ENCODE measurements at regions not wholly inside any gene's neighbourhood (a gene's known extent, or its start where the extent isn't known, plus 50 kb on each side); places are given as distances from the start of the nearest gene placed in this dataset.

GRCh38 chr7:113402005-113402404, 283.7 kb upstream of the SMIM30 start (continued):
- TF ChIP-seq USF1 (IDR thresholded peaks at IDR 0.05; ENCODE audit: borderline replicate concordance, low read depth) = no peak
- TF ChIP-seq FOXJ3 (CRISPR knock-in tag; IDR thresholded peaks at IDR 0.05) = no peak

GRCh38 chr7:113394856-113395255, 276.5 kb upstream of the SMIM30 start:
- Histone ChIP-seq H3K4me1 (ENCODE audit: control insufficient read depth in 1 of 2, insufficient read depth in 2 of 2, low read depth in 1 of 2, low read length in 1 of 2) (no peaks in the 10 kb centered on the region; a peak in 1 of 4 replicates), H3K9me3 (no peaks in the 10 kb centered on the region), H3K79me2 (ENCODE audit: insufficient read depth) (no peaks in the 10 kb centered on the region), H3F3A (replicated peaks; ENCODE audit: insufficient read depth) (no peaks in the 10 kb centered on the region), H3K27me3 (ENCODE audit: insufficient read depth) (no peaks in the 10 kb centered on the region), H3K36me3 (replicated peaks in 1 of 2; ENCODE audit: control insufficient read depth in 1 of 2, insufficient read depth in 2 of 2, low read length in 1 of 2) (no peaks in the 10 kb centered on the region), H3K27ac (ENCODE audit: low read depth in 2 of 2, low read length in 1 of 2) (no peak overlapping the region), H3K4me2 (no peak overlapping the region), H2AFZ (ENCODE audit: low read depth) (no peak overlapping the region), H3K9ac (no peak overlapping the region), H3K4me3 (ENCODE audit: low read depth in 2 of 2, low read length in 1 of 2) (no peak overlapping the region), H3K9me2 (no peaks in the 10 kb centered on the region), H4K20me1 (ENCODE audit: insufficient read depth) (no peaks in the 10 kb centered on the region)
- no peak for TF ChIP-seq NFIC (IDR thresholded peaks at IDR 0.05; ENCODE audit: borderline replicate concordance)
- no peak for TF ChIP-seq IRF3 (IDR thresholded peaks at IDR 0.05; ENCODE audit: low read depth, low read length)
- no peak for TF ChIP-seq MEF2A (IDR thresholded peaks at IDR 0.05; ENCODE audit: borderline replicate concordance, low read depth)
- no peak for TF ChIP-seq ELF1 (IDR thresholded peaks at IDR 0.05)
- TF ChIP-seq TAF1 (IDR thresholded peaks at IDR 0.05; ENCODE audit: borderline replicate concordance, low read depth, low read length) = no peak
- TF ChIP-seq POLR2AphosphoS5 (IDR thresholded peaks at IDR 0.05; ENCODE audit: low read depth, low read length) = no peak
- no peak for TF ChIP-seq GABPA (IDR thresholded peaks at IDR 0.05; ENCODE audit: low read depth)
- no peak for TF ChIP-seq JUND (IDR thresholded peaks at IDR 0.05)
- no peak for TF ChIP-seq FOSL2 (IDR thresholded peaks at IDR 0.05; ENCODE audit: borderline replicate concordance, low read depth)
- TF ChIP-seq USF1 (IDR thresholded peaks at IDR 0.05; ENCODE audit: borderline replicate concordance, low read depth) = no peak
- no peak for TF ChIP-seq CHD2 (IDR thresholded peaks at IDR 0.05; ENCODE audit: low read length, partially characterized antibody)
- TF ChIP-seq EP300 (IDR thresholded peaks at IDR 0.05; ENCODE audit: borderline replicate concordance in 1 of 2, low read depth in 1 of 2, low read length in 1 of 2) = no peak
- no peak for TF ChIP-seq PBX3 (IDR thresholded peaks at IDR 0.05)
- TF ChIP-seq TEAD4 (IDR thresholded peaks at IDR 0.05; ENCODE audit: borderline replicate concordance, insufficient read depth) = no peak
- no peak for TF ChIP-seq GATA2 (CRISPR knock-in tag; IDR thresholded peaks at IDR 0.05)
- no peak for TF ChIP-seq TCF12 (IDR thresholded peaks at IDR 0.05)
- ChIA-PET CTCF (interaction anchor here (1.6 kb wide), 1 partner anchor 27 kb away, joined by 6 read pairs; no protein-coding TSS in a partner anchor), POLR2A (no interaction called here)
- DNase-seq = no peak
- 26% methylated on average over 3 of the region's 3 CpGs for WGBS (ENCODE audit: low lambda C conversion rate)
